GM12873 (cell line): ENCODE measurements at regions not wholly inside any gene's neighbourhood (a gene's known extent, or its start where the extent isn't known, plus 50 kb on each side); places are given as distances from the start of the nearest gene placed in this dataset.

ENCODE experiments used
- TF ChIP-seq, protein P1 (sequence below): IDR thresholded peaks from 2 replicates; pipeline ENCODE4 v1.5.1; 2012; ENCODE audit warnings: low read depth, mild to moderate bottlenecking, moderate library complexity, low read length, control low read depth; ENCODE audit not compliant: insufficient read depth; ENCODE audit errors: missing control alignments

- TF ChIP-seq, protein P1, sequence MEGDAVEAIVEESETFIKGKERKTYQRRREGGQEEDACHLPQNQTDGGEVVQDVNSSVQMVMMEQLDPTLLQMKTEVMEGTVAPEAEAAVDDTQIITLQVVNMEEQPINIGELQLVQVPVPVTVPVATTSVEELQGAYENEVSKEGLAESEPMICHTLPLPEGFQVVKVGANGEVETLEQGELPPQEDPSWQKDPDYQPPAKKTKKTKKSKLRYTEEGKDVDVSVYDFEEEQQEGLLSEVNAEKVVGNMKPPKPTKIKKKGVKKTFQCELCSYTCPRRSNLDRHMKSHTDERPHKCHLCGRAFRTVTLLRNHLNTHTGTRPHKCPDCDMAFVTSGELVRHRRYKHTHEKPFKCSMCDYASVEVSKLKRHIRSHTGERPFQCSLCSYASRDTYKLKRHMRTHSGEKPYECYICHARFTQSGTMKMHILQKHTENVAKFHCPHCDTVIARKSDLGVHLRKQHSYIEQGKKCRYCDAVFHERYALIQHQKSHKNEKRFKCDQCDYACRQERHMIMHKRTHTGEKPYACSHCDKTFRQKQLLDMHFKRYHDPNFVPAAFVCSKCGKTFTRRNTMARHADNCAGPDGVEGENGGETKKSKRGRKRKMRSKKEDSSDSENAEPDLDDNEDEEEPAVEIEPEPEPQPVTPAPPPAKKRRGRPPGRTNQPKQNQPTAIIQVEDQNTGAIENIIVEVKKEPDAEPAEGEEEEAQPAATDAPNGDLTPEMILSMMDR = no peak
Measured at GRCh38 chr2:109699646-109700045, 85.5 kb downstream of the SOWAHC start.

- TF ChIP-seq, protein P1 = no peak
Measured at GRCh38 chr2:109700680-109701274, 86.6 kb downstream of the SOWAHC start.

DNA sequence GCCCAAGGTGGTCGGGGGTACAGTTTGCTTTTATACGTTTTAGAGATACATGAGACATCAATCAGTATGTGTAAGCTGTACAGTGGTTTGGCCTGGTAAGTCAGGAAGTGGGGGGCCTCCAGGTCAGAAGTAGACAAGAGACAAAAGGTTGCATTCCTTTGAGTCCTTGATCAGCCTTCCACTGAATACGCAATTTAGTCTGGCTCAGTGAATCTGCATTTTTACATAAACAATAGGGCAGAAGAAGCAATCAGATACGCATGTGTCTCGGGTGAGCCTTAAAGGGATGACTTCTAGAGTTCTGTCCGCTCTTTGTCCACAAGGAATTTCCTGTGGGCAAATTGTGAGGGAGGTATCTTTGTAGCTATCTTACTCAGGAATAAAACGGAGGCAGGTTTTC, 87.2 kb downstream of the SOWAHC start:
- TF ChIP-seq, protein P1 = no peak

DNA sequence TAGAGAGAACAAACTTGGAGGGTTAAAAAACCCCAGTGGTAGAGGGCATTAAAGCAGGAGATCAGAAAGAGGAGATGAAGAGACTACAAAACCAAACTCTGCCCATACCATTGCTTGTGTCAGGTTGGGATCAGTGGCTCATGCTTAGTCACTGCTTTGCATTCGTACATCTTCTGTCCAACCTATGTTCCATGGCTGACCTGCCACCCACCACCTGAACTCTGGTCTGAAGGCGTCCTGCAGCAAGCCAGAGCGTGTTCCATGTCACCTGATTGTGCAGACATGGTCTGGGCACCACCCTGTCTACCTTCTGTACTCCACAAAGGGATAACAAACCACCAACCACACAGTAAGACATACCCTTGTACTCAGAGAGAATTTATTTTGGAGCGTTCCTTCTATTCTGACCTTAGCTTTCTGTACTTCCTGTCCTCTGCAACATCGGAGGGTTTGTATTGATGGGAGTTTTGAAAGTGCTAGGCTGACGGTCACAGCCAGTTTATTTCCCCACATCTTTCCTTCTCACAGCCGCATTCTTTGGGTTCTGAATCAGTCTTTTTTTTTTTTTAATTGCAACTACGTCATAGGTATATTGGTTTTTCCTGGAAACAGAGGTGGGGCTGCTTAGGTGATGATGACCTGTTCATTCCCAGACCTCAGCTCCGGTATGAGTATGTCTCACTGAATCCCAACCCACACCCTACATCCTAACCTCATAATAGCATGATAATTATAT, 88.3 kb downstream of the SOWAHC start:
- TF ChIP-seq, protein P1 = no peak

DNA sequence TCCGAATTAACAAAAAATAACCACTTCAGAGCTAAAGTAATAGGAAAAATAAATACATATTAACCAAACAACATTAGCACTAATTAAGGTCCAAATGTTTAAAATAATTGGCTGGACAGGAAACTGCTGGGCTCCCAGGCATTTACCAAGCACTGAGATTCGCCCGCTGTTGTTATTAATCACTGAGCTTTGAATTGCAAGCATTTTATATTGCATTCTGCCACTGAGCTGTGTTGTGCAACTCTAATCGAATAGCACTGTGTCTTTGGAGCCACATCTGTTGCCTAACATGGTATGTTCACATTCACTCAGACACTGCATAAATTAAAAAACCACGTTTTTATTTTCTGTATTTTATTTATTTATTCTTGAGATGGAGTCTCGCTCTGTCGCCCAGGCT, 88.9 kb downstream of the SOWAHC start:
- TF ChIP-seq, protein P1 = no peak

GRCh38 chr2:109703798-109704197, 89.6 kb downstream of the SOWAHC start:
- TF ChIP-seq, protein P1 = no peak

DNA sequence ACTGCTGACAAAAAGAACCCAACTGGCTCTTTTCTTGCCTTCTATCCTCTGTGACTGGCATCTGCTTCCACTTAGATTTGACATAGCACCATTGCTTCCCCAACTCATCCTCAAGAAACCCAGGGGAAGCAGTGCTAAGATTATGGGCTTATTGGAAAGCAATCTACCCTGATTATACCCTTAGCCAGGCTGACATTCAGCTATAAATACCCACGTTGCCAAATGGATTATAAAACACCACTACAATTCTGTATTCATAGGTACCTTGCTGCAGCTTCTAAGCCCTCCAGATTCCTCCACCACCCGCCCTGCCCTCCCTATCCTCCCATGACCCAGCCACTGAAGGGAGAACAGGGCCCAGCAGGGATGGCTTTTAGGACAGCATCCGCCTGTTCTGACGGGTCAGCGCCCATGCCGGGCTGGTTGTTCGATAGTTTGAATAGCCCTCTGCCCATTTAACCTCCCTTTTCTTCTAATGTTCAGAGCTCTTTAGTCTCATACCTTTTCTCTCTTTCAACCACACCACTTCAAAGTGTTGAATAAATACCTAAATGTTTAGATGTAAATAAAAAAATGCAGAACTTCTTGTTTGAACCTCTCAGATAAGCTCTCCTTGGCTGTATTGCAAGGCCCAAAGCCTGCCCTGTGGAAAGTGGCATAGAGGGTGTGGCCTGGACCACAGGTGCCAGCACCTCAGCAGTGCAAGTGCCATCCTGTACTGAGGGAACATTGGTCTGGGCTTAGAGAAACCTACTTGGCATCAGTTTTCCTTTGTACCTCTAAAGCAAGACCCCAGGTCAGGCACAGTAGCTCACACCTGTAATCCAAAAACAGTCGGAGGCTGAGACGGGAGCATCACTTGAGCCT, 86.6 kb upstream of the RGPD5 start:
- TF ChIP-seq, protein P1 = no peak
